Glomerular visceral epithelial cell (primary cell): ENCODE measurements at regions not wholly inside any gene's neighbourhood (a gene's known extent, or its start where the extent isn't known, plus 50 kb on each side); places are given as distances from the start of the nearest gene placed in this dataset.
A peak's percentile ranks its signal among the peaks of the same experiment; 100 is the strongest.
"Not testable (repeated sequence)": the region's sequence is repeated elsewhere in the genome, so short reads cannot be mapped to it uniquely, and the experiment has no call there.

Experiments used
- DNase-seq: peaks from one replicate; pipeline ENCODE4 v3.0.0-alpha.2; 2016; ENCODE audit errors: extremely low spot score

DNA sequence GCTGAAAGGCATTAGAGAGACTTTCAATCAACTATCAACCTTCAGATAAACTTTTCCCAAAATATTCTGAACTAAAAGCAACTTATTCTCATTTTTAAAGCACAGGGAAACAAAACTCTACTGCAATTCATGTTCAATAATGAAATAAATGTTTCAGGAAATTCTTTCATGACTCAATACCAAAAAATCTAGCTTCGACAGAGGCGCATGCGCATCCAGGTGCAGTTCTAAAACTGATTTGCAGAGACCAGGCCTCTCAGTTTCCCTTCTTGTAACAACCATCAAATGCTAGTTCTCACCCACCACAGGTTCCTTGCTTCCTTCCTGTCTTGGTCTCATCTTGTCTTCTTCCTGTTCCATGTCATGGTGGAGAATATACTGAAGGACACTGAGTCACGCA lies 55.3 kb upstream of the NRBF2 start:
- no peak for DNase-seq

DNA sequence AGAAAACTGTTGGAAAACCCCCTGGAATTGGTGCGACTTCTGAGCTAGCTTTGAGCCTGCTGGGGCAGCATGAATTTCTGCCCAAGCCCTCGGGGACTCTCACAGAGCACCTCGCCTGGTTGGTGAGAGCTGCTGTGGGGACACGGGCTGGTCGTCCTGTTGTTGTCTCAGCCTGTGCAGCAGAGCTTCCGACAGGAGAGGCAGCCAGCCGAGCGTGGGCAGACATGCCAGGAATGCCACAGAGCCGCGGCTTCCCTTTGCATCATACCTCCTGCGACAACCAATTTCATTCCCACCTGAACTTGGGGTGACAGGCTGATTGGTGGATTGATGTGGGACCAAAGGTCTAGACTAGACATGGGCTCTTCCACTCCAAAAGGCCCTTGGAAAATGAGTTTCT lies 60.2 kb upstream of the NRBF2 start:
- DNase-seq: peak; percentile 44

DNA sequence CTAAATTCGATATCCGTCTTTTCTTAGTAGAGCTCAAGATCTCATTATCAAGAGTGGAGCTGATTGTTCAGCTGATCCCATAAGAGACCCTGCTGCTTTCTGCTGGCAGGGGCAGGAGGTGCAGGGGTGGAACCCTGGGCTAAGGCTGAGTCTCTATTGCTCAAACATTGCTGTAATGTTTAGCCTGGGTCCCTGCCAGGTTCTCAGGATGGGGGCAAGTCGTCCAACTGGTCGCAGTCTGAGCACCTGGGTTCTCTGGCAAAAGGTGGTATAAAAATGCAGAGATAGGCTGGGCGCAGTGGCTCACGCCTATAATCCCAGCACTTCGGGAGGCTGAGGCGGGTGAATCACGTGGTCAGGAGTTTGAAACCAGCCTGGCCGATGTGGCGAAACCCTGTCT lies 62.0 kb upstream of the NRBF2 start:
- no peak for DNase-seq

DNA sequence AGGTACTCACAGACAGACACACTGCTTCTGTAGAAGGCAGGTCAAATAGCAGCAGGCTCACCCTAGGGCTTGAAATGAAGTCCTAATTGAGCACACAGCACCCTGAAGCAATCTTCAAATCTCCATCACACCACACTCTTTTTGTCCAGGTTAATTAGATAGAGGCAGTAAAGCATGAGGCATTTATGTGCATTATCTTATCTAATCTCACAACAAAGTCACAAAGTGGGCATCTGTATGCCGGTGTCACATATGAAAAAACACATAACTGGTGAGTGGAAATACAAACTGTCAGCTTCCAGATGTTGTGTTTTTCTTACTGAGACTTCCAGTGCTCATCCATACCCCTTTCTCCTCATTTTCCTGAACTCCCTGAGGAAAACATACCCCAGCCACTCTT lies 63.8 kb upstream of the NRBF2 start:
- DNase-seq: no peak

GRCh38 chr10:63068246-63068645 lies 64.9 kb upstream of the NRBF2 start:
- no peak for DNase-seq

DNA sequence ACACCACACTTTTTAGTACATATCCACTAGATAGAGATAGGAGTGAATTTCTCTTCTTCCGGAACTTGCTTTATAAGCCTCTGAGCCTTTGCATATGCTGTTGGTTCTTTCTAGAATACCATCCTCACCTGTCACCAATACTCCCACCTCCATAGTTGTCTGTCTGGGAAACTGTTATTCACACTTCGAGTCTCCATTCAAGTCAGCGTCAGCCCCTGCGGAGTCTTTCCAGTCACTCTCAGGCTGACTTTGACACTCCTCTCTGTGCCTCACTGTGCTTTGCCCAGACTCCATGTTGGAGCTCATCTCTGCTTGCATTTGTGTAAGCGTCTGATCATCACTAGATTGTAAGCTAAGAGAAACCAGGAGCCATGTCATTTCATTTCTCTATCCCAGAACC lies 66.5 kb upstream of the NRBF2 start:
- DNase-seq: no peak

GRCh38 chr10:63064706-63065105 lies 68.4 kb upstream of the NRBF2 start:
- DNase-seq: no peak

DNA sequence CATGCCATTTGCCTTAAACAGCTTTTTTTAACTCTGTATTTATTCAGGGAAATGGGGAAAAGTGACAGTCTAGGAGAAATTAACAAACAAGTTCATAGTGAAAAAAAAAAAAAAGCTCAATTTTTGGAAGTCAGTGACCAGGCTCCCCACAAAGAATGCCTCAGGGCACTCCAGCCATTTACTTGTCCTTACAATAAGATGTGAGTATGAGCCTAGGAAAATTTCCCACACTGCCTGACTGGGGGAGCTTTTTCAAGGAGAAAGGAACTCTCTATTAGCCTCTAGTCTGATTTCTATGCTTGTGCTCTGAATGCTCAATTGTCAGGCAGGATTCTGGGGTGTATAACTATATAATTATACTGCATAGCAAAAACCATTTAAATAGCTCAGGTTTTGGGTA lies 74.9 kb upstream of the NRBF2 start:
- DNase-seq: no peak

- DNase-seq: no peak
Measured at GRCh38 chr10:63057509-63057908, 75.6 kb upstream of the NRBF2 start.

DNA sequence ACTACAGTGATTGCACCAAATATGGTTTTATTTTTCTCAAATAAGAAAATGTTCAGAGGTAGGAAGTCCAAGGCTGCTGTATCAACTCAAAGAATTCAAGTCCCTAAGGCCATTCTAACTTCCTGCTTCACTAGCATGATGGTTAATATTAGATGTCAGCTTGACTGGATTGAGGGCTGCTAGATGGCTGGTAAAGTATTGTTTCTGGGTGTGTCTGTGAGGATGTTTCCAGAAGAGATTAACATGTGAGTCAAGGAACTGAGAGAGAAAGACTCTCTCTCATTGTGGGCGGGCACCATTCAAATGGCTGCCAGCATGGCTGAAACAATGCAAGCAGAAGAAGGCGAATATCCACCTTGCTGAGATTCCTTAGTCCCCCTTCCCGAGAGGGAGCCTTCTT lies 77.4 kb upstream of the NRBF2 start:
- DNase-seq: no peak

- no peak for DNase-seq
Measured at GRCh38 chr10:63054889-63055611, 78.1 kb upstream of the NRBF2 start.

GRCh38 chr10:63052083-63052482 lies 81.0 kb upstream of the NRBF2 start:
- no peak for DNase-seq

DNA sequence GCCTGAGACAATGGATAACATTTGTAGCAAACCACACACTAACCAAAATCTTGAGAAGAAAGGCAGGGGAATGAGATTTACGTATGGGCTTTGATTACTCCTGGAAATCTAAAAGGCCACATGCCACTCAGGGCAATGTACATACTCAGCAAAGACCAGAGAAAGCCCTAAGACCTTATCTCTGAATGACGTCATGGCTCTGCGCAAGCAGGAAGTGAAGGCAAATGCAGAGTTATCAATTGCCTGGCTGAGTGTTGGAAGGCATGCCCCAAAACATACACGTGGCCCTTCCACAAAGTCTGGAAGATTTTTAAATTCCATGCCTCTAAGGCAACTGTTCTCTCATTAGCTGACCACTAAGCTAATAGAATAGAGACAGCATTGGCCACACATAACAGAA lies 90.9 kb upstream of the NRBF2 start:
- no peak for DNase-seq

- not testable (repeated sequence) for DNase-seq
Measured at GRCh38 chr10:63033616-63034185, 99.4 kb upstream of the NRBF2 start.

DNA sequence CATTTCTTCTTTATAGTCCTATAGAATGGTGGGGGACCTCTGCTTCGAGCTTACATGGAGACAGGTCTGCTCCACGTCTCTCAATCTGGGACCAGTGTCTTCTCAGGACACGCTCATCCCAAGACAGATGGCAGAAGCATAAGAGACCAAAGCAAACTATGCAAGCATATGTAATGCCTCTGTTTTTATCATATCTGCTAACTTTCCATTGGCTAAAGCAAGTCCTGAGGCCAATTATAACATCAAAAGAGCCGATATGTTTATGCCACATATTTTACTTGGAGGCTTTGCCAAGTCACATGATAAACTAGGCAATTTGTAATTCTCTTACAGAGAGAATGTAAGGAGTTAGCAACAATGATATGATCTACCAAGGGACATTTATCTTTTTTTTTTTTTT lies 102.6 kb upstream of the NRBF2 start:
- DNase-seq: no peak

DNA sequence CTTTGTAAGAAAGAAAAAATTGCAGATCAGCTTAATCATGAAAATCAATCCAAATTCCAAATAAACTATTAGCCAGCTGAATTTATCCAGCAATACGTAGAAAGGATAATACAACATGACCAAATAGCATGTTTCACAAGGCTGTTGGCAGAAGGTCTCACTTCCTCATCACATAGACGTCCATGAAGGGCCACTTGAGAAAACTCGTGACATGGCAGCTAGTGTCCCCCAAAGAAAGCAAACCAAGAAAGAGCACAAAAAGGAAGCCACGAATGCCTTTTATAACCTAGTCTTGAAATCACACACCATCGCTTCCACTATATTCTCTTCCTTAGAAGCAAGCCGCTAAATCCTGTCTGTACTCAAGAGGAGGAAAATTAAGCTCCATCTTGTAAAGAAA lies 105.6 kb upstream of the NRBF2 start:
- no peak for DNase-seq

- no peak for DNase-seq
Measured at GRCh38 chr10:63021225-63021624, 111.9 kb upstream of the NRBF2 start.

GRCh38 chr10:63013755-63014154 lies 119.4 kb upstream of the NRBF2 start:
- no peak for DNase-seq

DNA sequence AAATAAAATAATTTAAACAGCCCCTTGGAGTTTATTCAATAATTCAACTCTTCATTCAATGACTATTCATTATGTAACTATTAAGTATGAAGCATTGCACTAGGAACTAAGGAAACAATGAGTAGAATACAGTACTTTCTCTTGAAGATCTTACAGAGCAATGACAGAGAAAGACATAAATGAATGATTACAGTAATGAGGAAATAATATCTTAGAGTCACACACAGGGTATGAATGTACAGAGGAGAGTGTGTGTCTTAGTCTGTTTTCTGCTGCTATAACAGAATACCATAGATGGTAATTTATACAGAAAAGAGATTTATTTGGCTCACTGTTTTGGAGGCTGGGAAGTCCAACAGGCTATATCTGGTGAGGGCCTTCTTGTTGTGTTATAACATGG lies 120.5 kb upstream of the NRBF2 start:
- no peak for DNase-seq

DNA sequence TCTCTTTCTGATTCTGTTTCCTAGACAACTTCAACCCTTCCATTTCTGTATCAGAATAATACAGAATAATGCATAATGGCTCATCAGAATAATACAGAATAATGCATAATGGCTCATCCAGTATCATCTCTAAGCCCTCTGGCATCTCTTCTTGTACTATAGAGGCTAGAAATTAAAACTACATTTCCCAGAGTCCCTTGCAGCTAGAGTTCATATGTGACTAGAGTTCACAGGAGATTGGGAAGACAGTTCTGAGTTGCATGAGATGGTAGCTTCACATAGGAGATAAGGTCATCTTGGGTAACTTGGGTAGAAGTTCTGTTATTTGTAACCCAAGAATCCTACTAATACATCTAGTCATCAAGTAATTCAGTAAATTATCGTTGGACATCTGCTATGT lies 122.9 kb upstream of the NRBF2 start:
- no peak for DNase-seq

GRCh38 chr10:63008491-63008890 lies 124.6 kb upstream of the NRBF2 start:
- no peak for DNase-seq

- no peak for DNase-seq
Measured at GRCh38 chr10:63007112-63007511, 126.0 kb upstream of the NRBF2 start.

GRCh38 chr10:63005246-63005645 lies 127.9 kb upstream of the NRBF2 start:
- no peak for DNase-seq
